IPS-15b (cell line): ENCODE measurements at regions not wholly inside any gene's neighbourhood (a gene's known extent, or its start where the extent isn't known, plus 50 kb on each side); places are given as distances from the start of the nearest gene placed in this dataset.

Source experiments
- H3K27me3 ChIP-seq: one replicate; pipeline ENCODE4 v1.6.1; 2013; ENCODE audit warnings: low read length; ENCODE audit not compliant: control insufficient read depth, insufficient read depth
- H3K36me3 ChIP-seq: one replicate; pipeline ENCODE4 v1.6.1; 2013; ENCODE audit warnings: low read length; ENCODE audit not compliant: control insufficient read depth, insufficient read depth
- H3K4me1 ChIP-seq: one replicate; pipeline ENCODE4 v1.6.1; 2013; ENCODE audit warnings: mild to moderate bottlenecking, low read length; ENCODE audit not compliant: control insufficient read depth, insufficient read depth
- H3K4me3 ChIP-seq: one replicate; pipeline ENCODE4 v1.5.1; 2013; ENCODE audit warnings: low read depth, low read length
- H3K9ac ChIP-seq: one replicate; pipeline ENCODE4 v1.6.1; 2013; ENCODE audit warnings: low read depth, mild to moderate bottlenecking, low read length
- H3K9me3 ChIP-seq: one replicate; pipeline ENCODE4 v1.6.1; 2013; ENCODE audit warnings: mild to moderate bottlenecking, low read length; ENCODE audit not compliant: control insufficient read depth, insufficient read depth

- Histone ChIP-seq H3K4me1 (no peaks in the 10 kb centered on the region), H3K9ac (no peak overlapping the region), H3K9me3 (no peaks in the 10 kb centered on the region)
These were observed 470.8 kb downstream of the ZEB2 start for GRCh38 chr2:144049137-144049536.

GRCh38 chr2:144048631-144049060, 471.3 kb downstream of the ZEB2 start:
- no peaks in the 10 kb centered on the region for H3K9me3 ChIP-seq
- H3K27me3 ChIP-seq = no peaks in the 10 kb centered on the region
- no peaks in the 10 kb centered on the region for H3K4me1 ChIP-seq
- H3K9ac ChIP-seq = no peak overlapping the region
- no peaks in the 10 kb centered on the region for H3K36me3 ChIP-seq
- no peak overlapping the region for H3K4me3 ChIP-seq

More at GRCh38 chr2:144049137-144049536, 470.8 kb downstream of the ZEB2 start:
- H3K4me3 ChIP-seq = no peak overlapping the region
- H3K27me3 ChIP-seq = no peaks in the 10 kb centered on the region
- H3K36me3 ChIP-seq = no peaks in the 10 kb centered on the region

GRCh38 chr2:144042751-144043150, 477.2 kb downstream of the ZEB2 start:
- no peak overlapping the region for H3K4me3 ChIP-seq
- H3K9me3 ChIP-seq = no peaks in the 10 kb centered on the region
- H3K27me3 ChIP-seq = no peaks in the 10 kb centered on the region
- H3K36me3 ChIP-seq = no peaks in the 10 kb centered on the region
- peaks cover 7% of the 10 kb centered on the region for H3K4me1 ChIP-seq
- H3K9ac ChIP-seq = no peak overlapping the region

DNA sequence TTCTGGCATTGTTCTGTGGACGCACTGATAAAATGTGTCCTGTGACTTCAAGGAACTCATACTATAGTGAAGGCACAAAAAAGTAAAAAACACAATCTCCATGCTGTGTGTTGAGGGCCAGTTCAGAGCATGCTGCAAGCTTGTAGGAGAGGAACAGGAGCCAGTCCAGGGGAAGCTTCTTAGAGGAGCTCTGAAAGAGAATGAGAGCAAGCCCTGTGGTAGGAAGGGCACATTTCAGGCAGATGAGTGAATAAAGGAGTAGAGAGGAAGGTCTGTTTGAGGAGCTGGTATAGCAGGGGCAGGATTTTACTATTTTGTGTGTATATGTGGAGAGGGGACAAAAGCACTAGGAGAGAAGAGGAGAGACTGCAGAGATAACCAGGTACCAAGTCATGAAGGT, 478.3 kb downstream of the ZEB2 start:
- no peaks in the 10 kb centered on the region for H3K36me3 ChIP-seq

DNA sequence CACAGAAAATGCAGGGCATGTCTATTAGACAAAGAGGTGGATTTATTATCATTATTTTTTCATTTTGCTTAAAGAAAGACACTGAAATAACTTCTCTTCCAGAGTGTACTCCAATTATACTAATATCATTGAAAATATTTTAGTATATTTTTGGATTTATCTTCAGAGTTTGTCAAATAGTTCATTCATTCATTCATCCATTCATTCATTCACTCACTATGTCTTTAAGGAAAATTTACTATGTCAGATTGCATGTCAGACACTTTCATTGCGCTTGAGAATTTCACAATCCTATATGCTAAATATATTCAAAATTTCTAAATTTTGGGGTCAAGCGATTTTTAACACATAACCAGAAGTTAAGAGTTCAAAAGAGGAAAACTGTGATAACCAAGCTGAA, 479.1 kb downstream of the ZEB2 start:
- H3K9ac ChIP-seq = no peak overlapping the region
- H3K27me3 ChIP-seq = no peaks in the 10 kb centered on the region
- H3K9me3 ChIP-seq = no peaks in the 10 kb centered on the region
- peaks cover 7% of the 10 kb centered on the region for H3K4me1 ChIP-seq
- no peaks in the 10 kb centered on the region for H3K36me3 ChIP-seq
- no peak overlapping the region for H3K4me3 ChIP-seq

More for the DNA sequence above, 478.3 kb downstream of the ZEB2 start:
- Histone ChIP-seq H3K9ac (no peak overlapping the region), H3K9me3 (no peaks in the 10 kb centered on the region), H3K4me3 (no peak overlapping the region), H3K4me1 (peaks cover 7% of the 10 kb centered on the region), H3K27me3 (no peaks in the 10 kb centered on the region)

GRCh38 chr2:144032566-144032965, 487.4 kb downstream of the ZEB2 start:
- Histone ChIP-seq H3K36me3 (no peaks in the 10 kb centered on the region), H3K4me1 (no peaks in the 10 kb centered on the region), H3K4me3 (no peak overlapping the region), H3K27me3 (no peaks in the 10 kb centered on the region), H3K9ac (no peak overlapping the region), H3K9me3 (no peaks in the 10 kb centered on the region)

DNA sequence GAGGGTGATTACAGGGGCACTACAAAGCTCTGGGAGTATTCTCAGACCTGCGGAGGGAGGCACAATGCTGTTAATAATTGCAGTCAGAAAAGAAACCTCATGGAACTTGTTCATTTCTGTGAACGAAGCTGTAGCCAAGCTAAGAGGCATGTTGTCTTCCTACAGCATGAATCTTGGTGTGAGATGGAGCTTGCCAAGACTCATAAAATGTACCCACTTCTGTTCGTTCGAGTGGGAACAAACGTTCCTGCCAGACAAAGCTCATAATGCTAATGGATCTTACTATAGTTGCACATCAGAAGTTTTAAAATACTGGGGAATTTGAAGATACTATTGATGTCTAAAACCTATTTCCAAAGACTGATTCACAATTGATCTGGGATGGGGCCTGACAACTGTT, 489.1 kb downstream of the ZEB2 start:
- H3K36me3 ChIP-seq = no peaks in the 10 kb centered on the region
- no peaks in the 10 kb centered on the region for H3K9me3 ChIP-seq
- no peak overlapping the region for H3K4me3 ChIP-seq
- H3K9ac ChIP-seq = no peak overlapping the region
- no peaks in the 10 kb centered on the region for H3K4me1 ChIP-seq
- H3K27me3 ChIP-seq = no peaks in the 10 kb centered on the region

- no peak overlapping the region for H3K4me3 ChIP-seq
- H3K9me3 ChIP-seq = no peaks in the 10 kb centered on the region
- H3K27me3 ChIP-seq = no peaks in the 10 kb centered on the region
- no peaks in the 10 kb centered on the region for H3K36me3 ChIP-seq
- no peak overlapping the region for H3K9ac ChIP-seq
- no peaks in the 10 kb centered on the region for H3K4me1 ChIP-seq
These were observed 492.3 kb downstream of the ZEB2 start for GRCh38 chr2:144027593-144027992.

- no peak overlapping the region for H3K9ac ChIP-seq
- no peaks in the 10 kb centered on the region for H3K4me1 ChIP-seq
- H3K27me3 ChIP-seq = no peaks in the 10 kb centered on the region
- H3K9me3 ChIP-seq = no peaks in the 10 kb centered on the region
- no peak overlapping the region for H3K4me3 ChIP-seq
- no peaks in the 10 kb centered on the region for H3K36me3 ChIP-seq
These were observed 493.2 kb downstream of the ZEB2 start for GRCh38 chr2:144026753-144027152.

DNA sequence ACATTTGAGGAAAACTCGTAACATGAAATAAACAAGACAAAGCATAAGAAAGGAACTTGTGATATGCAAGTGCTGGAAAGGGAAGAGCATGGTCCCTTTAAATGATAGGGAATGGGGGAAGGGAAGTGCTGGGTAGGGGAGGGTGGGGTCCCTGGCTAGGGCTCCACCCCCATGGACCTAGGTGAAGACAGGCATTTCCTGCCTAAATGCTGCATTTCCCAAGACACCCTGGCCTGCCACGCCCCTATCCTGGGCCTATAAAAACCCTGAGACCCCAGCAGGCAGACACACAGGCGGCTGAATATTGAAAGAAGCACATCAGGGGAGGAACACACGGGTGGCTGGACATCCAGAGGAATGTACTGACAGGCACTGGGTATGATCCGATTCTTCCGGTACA, 499.9 kb downstream of the ZEB2 start:
- H3K27me3 ChIP-seq = no peaks in the 10 kb centered on the region

DNA sequence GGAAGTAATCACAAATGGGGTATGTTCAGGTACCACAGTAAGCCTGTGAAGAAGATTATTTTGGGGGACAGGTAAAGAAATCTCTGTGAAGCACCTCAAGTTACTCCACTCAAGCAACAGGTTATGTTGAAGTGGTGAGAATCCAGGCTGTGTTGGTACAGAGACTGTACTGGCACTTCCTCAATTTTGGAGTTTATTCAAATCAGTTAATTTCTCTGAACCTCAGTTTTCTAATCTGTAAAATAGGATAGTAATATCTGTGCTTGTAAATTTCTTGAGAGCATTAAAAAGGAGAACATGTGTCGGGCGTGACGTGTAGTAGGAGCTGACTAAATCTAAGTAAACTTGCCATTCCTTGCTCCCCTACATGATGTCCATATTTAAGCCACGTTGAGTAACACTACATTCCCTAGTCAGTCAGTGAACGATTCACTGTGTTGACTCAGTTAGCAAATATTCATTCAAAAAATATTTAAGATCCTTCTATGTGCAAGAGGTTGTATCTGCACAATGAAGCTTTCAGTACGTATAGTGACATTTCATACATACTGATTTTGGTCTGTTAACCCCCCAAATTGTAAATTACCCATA, 504.2 kb downstream of the ZEB2 start:
- Histone ChIP-seq H3K27me3 (no peaks in the 10 kb centered on the region), H3K9ac (no peak overlapping the region), H3K36me3 (no peaks in the 10 kb centered on the region), H3K4me3 (no peak overlapping the region), H3K9me3 (no peaks in the 10 kb centered on the region), H3K4me1 (no peaks in the 10 kb centered on the region)

More for the DNA sequence above, 499.9 kb downstream of the ZEB2 start:
- no peak overlapping the region for H3K4me3 ChIP-seq
- no peaks in the 10 kb centered on the region for H3K9me3 ChIP-seq
- H3K4me1 ChIP-seq = no peaks in the 10 kb centered on the region
- H3K36me3 ChIP-seq = no peaks in the 10 kb centered on the region
- no peak overlapping the region for H3K9ac ChIP-seq

GRCh38 chr2:144015036-144015435, 504.9 kb downstream of the ZEB2 start:
- Histone ChIP-seq H3K36me3 (no peaks in the 10 kb centered on the region), H3K9ac (no peak overlapping the region), H3K27me3 (no peaks in the 10 kb centered on the region), H3K4me1 (no peaks in the 10 kb centered on the region), H3K9me3 (no peaks in the 10 kb centered on the region), H3K4me3 (no peak overlapping the region)
